HG03571 (cell line): ENCODE measurements at regions not wholly inside any gene's neighbourhood (a gene's known extent, or its start where the extent isn't known, plus 50 kb on each side); places are given as distances from the start of the nearest gene placed in this dataset.
"Not testable (repeated sequence)": the region's sequence is repeated elsewhere in the genome, so short reads cannot be mapped to it uniquely, and the experiment has no call there.

ENCODE experiments used
- ATAC-seq: cut with Tn5 transposase; IDR thresholded peaks from one replicate; pipeline ENCODE4 v1.9.1; 2021; ENCODE audit not compliant: unreplicated experiment

DNA sequence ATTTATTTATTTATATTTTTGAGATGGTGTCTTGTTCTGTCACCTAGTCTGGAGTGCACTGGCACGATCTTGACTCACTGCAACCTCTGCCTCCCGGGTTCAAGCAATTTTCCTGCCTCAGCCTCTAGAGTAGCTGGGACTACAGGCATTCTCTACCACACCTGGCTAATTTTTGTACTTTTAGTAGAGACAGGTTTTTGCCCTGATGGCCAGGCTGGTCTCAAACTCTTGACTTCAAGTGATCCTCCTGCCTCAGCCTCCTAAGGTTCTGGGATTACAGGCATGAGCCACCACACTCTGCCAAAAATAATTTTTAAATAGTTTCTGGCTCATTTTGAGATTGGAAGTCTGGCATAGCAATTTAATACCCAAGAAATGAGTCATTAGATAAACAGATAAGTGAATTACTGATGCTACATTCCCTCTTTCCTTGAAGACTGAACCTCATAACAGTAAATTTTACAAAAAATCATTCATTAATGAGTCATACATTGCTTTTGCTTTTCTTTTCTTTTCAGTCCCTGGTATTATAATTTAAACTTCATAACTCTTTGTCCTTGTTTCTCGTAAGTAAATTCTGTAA is 881.6 kb upstream of the PIK3C3 start:
- no peak for ATAC-seq

DNA sequence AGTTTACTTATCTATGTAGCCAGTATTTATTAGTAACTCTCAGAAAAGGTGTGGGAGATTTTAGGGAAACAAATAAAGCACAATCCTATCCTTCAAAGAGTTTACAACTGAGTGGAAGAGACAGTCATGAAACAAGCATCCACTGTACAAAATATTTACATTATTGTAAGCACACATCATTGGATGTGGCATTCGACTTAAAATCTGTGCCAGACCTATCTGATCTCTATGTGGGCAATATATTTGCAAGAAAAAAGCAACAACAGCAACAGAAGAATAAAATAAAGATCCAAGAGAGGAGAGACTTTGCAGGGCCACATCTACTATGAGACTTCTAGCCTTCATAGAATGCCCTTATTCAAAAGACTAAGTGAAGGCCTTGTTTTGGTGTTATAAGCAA is 882.1 kb upstream of the PIK3C3 start:
- no peak for ATAC-seq

DNA sequence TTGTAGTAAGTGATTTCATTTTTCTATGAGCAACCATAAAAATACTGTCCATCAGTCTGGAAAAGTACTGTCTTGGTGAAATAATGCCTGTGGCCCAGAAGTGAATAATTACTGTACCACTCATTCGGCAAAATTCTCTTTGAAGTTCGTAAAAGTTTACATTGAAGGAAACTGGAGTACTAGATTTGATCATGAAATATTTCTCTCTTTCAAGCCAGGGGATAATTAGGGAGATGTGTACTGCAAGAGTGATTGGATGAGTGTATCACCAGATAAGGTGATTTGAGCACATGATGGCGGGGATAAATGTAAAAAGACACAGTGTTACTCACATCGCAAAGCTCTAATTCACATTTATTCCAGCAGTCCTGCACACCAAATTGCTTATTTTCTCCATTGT is 883.2 kb upstream of the PIK3C3 start:
- no peak for ATAC-seq

DNA sequence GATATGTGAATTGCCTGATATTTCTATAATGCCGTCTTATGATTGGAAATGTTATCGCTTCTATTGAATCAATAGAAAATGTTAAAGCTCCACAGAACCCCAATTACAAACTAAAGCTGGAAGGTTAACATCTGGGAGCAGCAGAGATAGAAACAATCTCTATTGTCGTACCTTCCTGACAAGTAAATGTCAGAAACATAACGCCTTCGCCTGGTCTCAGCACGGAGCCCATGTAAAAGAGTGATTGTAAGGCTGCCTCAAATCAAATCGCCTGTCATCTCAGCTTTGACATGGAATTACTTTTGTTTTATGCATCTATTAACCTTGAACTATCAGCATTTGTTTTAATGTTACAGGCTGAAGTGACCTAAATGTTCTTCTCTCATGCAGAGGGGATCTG is 885.9 kb upstream of the PIK3C3 start:
- no peak for ATAC-seq

DNA sequence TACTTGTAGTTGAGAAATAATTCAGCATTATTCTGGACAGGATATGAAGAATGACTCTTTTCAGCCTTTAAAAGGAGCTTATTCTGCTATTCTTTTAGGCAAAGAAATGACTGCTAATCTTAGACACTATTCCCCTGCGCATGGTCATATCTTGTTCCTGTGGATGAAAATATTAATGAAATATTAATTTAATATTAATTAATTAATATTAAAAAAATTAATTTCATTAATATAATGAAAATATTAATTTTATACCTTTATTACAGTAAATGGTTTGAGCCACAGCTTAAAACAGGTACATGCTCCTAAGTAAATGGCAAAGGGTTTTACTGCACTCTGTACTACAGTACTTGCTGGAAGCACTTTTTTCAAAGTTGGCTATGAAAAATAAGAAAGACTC is 890.1 kb upstream of the PIK3C3 start:
- ATAC-seq, result no peak

DNA sequence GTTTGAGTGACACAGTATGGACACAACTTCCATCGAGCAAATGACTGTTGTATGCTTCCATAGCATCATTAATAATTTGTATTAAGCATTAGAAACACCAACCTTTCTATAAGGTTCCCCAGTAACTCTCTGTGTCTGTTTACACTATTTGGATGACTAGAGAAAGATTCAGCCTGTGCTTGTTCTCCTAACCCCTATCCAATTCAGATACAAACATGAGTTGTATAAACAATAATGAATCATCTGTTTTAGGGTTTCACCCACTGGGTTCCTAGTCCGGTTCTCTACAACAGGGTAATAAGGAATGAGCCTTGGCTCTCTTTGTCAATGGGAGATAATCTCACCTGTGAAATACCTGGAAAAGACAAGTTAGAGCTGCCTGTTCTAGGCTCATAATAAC is 894.1 kb upstream of the PIK3C3 start:
- no peak for ATAC-seq

DNA sequence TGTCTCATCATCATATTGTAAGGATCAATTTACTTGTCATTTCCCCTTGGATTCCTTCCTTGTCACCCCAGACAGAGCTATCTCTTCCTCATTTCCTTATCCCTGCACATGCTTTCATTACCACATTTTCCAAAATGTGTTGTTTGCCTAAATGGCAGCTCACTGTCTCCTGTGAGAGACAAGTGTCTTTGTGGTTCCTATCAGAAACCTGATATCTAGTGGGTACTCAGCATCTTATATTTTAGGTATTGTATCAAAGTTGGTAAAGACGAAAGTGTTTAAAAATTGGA is 896.0 kb upstream of the PIK3C3 start:
- no peak for ATAC-seq

DNA sequence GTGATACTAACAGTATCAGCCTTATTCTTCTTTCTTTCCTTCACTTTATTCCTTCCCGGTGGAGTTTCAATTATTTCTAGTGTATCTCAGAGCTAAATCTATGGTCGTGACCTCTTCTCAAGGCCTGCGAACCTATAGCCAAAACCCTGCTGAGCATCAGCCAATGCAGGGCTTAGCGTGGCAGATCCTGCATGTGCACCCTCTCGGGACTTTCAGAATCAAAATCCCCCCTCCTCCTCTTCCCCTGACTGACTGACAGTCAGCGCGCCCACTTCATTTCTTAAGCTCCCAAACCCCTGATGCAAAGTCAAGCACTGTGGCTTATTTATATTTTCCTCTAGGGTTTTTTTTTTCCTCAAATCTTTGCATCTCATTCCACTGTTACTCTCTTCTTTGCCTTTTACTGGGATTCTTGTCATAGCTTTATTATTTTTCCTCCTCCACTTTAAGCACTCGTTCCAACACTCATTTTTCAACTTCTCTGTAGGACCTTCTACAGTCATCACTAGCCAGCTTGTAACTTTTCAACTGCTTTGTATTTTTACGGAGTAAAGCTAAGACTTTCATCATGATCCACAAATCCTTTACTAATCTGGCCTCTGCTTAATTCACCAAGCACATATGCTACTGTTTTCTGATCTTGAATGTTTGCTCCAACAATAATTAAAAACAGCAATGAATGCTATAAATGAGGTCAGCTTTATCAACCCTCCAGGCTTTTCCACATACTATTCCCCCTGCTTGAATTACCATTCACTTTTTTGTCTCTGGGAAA is 896.5 kb upstream of the PIK3C3 start:
- no peak for ATAC-seq

DNA sequence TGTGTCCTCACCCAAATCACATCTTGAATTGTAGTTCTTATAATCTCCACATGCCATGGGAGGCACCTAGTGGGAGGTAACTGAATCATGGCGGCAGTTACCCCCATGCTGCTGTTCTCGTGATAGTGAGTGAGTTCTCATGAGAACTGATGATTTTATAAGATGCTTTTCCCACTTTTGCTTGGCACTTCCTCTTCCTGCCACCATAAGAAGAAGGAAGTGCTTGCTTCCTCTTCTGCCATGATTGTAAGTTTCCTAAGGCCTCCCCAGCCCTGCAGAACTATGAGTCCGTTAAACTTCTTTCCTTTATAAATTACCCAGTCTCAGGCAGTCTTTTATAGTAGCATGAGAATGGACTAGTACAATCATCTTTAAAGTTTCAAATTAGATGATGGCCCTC is 902.4 kb upstream of the PIK3C3 start:
- no peak for ATAC-seq

DNA sequence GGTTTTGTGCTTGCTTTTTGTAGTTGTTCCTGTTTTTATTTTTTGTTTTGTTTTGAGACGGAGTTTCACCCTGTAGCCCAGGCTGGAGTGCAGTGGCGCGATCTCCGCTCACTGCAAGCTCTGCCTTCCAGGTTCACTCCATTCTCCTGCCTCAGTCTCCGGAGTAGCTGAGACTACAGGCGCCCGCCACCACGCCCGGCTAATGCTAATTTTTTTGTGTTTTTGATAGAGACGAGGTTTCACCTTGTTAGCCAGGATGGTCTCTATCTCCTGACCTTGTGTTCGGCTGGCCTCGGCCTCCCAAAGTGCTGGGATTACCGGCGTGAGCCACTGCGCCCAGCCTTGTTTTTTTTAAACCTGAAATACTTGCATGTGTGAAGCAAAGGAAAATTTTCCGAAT is 908.8 kb upstream of the PIK3C3 start:
- not testable (repeated sequence) for ATAC-seq

DNA sequence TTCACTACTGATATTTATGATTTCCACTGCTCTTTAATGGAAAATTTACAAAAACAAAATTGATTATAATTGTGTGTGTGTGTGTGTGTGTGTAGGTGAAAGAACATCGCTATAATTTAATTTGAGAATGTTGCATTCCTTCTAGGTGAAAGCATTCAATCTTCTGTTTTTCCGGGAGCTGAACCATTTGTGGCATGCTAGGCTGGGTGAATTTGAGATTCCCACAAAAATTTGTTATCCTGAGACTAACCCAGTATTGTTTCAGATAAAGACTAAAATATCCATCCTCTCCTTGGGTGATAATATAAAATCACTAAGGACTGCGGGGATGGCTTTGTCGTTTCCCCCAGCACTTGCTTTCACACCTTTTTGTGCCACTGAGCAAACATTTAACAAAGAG is 911.2 kb upstream of the PIK3C3 start:
- no peak for ATAC-seq

DNA sequence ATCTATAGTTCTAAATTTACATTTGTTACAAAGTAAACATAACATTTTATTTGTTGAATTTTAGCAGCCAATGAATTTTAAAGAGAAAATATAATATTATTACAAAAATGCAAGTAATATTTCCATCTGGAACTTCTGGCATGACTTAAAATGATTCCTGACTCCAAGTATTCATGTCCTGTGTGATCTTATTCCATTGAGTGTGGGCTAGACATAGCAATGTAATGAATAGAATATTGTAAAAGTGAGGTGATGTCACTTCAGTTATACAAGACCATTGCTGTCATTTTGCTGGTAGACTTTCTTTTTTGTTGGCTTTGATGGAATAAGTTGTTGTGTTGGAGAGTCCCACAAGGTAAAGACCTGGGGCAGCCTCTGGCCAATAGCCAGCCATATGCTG is 912.2 kb upstream of the PIK3C3 start:
- no peak for ATAC-seq

DNA sequence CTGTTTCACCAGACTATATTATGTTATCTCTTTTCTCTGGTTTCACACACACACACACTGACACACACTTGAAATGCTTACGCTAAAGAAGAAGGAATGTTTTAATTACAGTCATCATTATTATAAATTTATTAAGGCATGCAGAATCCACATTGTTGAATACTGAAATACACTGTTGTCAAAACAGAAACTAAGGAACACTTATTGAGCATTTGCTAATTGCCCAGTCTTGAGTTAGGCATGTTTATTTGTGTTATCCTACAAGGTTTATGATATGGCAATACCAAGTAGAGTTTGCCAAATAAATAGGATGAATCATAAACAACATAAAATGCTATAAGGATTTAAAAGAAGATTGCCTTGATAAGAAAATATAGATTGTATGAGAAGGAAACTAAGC is 917.0 kb upstream of the PIK3C3 start:
- ATAC-seq, result no peak

DNA sequence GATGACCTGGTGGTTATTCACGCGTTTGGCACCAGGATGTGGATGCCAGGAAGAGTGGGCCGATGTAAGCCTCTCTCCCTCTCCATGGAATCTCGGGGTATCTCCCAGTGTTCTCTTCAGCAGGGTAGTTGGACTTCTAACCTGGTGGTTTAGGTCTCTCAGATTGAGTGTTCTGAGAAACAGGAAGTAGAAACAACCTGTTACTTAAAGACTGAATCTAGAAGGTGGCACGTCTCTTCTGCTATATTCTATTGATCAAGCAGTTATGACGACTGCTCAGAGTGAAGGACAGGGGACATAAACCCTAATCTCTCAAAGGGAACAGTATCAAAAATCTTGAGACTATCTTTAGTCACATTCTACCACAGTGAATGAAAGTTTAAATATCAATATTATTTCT is 918.7 kb upstream of the PIK3C3 start:
- no peak for ATAC-seq

DNA sequence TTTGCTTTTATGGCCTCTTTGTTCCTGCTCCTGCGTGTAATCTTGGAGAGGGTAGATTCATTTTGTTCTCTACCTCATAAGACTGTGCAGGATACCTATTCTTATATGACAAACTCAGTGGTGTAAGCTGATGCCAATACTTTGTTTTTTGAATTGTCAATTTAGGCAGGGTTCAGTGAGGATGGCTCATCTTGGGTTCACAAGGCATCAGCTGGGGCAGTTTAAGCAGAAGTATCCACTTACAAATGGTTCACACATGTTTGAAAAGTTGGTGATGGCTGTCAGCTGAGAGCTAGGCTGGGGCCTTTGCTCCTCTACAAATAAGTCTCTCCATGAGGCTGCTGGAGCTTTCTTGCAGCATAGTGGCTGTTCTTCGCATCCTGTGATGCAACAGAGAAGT is 920.6 kb upstream of the PIK3C3 start:
- no peak for ATAC-seq

DNA sequence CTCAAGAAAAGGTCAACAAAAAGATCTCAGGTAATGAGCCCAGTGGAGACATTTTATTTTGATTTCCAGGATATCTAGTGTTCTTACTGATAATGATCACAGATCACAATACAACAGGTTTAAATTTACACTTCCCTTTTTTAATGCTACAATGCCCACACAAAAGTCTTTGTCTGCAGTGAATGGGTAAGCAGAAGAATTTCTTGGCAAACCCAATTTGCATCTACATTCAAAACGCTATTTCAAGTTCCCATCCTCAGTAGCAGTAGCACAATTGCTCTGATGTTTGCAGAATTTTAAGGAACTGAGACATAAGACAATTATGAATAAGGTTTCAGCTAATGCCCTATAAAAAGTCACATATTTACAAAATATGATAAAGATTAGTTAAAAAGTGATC is 929.4 kb upstream of the PIK3C3 start:
- ATAC-seq, result no peak

DNA sequence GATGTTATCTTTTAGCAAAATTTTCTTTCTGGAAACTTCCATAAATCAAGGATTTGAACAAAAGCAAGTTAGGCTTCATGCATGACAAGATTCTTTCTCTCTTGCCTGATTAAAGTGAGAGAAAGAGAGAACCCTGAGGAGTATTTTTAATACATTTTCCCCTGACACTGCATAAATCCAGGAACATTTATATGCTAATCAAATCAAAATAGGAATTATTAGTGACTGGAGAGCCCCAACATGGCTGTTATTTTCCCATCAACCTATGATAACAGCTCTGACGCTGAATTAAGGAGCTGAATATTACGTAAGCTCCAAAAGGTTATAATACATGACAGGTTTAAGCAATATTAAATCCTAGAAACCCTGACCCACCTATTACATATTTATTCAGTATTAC is 930.2 kb upstream of the PIK3C3 start:
- no peak for ATAC-seq

DNA sequence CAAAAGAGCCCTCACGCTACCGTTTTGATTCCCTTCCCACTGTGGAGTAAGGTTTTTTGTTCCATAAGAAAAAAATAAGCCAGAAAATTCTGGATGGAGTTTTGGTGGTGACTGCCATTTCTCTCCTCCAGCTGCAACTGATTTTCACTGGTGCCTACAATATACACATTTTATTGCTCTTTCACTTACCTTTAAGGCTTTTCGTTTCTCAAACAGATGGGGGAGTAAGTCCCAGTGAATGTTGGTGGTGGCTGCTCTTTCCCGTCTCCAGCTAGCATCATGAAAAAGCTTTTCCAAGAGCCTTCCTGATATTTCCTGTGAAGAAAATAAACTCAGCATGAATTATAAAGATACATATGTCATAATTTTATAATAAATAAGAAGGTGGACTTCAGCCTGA is 932.5 kb upstream of the PIK3C3 start:
- no peak for ATAC-seq

DNA sequence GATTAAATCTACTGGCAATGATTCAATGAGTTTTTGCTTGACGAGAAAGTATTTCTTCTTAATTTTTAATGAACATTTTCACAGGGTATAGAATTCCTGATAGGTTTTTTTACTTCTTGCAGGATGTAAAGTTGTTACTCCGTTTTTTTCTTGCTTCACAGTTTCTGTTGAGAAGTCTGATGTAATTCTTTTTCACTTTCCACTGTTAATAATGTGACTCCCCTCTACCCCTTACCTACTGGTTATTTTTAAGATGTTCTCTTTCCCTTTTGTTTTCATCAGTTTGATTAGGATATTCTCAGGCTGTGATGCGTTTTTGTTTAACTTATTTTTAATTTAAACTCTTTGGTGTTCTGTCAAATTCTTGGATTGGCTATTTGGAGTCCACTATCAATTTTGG is 933.9 kb upstream of the PIK3C3 start:
- no peak for ATAC-seq

DNA sequence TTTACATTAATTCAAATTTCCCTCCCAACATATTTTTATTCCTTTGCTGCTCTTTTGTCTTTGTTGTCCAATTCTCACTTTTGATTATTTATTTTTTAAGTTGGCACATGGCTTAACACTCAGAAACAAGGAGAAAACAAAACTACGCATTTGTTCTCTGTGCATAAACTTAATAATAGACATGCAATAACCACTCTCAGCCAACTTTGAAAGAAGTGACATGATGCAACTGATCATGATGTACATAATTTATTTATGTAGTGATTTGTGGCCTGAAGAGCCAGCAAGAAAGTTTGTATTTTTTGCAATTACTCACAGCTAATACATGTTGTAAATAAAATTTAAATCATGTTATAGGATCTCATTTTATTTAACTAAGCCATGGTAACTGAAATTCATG is 942.8 kb upstream of the PIK3C3 start:
- no peak for ATAC-seq

DNA sequence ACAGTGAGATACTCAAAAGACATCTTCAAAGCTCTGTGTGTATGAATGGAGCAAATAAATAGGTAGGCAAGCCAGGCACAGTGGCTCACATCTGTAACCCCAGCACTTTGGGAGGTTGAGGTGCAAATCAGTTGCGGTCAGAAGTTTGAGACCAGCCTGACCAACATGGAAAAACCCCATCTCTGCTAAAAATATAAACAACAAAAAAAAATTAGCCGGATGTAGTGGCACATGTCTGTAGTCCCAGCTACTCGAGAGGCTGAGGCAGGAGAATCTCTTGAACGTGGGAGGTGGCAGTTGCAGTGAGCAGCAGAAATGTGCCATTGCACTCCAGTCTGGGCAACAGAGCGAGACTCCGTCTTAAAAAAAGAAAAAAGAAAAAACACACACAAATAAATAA is 945.1 kb upstream of the PIK3C3 start:
- ATAC-seq, result no peak

DNA sequence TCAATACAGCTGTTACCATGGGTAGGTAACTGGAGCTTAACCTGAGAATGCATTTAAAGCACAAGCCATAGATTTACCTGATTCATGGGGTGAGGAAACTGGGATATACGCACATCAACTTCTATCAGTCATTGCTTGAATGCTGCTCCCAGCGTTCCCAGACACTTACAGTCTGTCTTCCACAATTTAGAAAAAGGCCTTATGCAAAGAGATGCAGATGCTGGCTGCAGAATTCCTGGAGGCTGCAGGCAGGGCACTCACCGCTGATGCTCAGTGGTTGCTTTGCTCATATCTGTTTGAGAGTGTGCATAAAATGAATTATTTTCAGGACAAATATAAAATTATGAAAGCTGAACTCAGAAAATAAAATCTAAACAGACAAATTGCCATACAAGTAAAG is 950.7 kb upstream of the PIK3C3 start:
- ATAC-seq, result no peak

DNA sequence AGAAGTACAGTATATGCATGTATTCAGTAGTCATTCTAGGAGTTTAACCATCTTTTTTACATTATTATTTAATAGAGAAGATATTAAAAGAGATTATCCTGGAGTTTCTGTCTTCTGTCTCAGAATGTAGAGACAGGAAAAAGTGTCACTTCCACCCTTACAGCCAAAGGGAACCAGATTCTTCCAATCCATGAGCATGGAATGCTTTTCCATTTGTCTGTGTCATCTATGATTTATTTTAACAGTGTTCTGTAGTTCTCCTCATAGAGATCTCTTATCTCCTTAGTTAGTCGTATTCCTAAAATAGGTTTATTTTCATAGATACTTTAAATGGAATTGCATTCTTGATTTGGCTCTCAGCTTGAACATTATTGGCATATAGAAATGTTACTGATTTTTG is 959.5 kb upstream of the PIK3C3 start:
- no peak for ATAC-seq
